ENCODE measurements at regions not wholly inside any gene's neighbourhood (a gene's known extent, or its start where the extent isn't known, plus 50 kb on each side); places are given as distances from the start of the nearest gene placed in this dataset.

DNA sequence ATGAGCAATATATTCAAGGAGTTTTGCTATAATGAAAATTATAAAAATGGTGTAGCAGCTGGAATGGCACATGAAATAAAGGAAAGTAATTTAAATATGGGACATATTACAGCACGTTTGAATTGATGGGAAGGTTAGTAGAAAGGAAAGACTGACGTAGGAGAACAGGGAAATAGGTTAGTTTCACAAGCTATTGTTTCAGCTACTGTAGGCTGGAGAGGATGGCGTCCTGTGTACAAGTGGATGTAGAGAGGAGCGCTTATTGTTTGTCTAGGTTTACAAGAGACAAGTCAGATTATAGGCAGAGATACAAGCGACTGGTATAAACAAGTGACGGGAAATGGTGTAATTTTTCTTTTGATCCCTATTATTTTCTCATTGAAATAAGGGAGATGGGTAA lies 431.2 kb upstream of the PDE3A start:
- no peaks in the 10 kb centered on the region for H3K9me3 ChIP-seq (ENCODE audit: control insufficient read depth in 1 of 2, insufficient read depth in 1 of 2, low read depth in 1 of 2, low read length in 2 of 2)
- TF ChIP-seq RAD21 (IDR thresholded peaks at IDR 0.05; ENCODE audit: low read depth) (no peak), EZH2phosphoT487 (IDR thresholded peaks at IDR 0.05; ENCODE audit: borderline replicate concordance) (no peak), ZNF274 (IDR thresholded peaks at IDR 0.05; ENCODE audit: low read depth, low read length) (no peak), ZBTB33 (IDR thresholded peaks at IDR 0.05; ENCODE audit: extremely low read depth, insufficient replicate concordance, low read length) (no peak)
- H3K27ac ChIP-seq (ENCODE audit: low read depth, low read length) = no peak overlapping the region
- no peak for ATAC-seq
- no TSS peak for BruUV-seq (replicated peaks)
- DNase-seq (ENCODE audit: low read depth, low spot score) = no peak
- no peaks in the 10 kb centered on the region for H3K4me1 ChIP-seq (ENCODE audit: control insufficient read depth in 1 of 2, insufficient read depth in 2 of 2, low read length in 2 of 2)
- no peaks in the 10 kb centered on the region for H3K27me3 ChIP-seq (ENCODE audit: insufficient read depth, low read length)
- intact Hi-C loops (cut with micrococcal nuclease) = no loop called here
- H3K9me2 ChIP-seq (ENCODE audit: insufficient read depth) = no peaks in the 10 kb centered on the region
- H2AFZ ChIP-seq (ENCODE audit: low read depth, low read length, poor library complexity, severe bottlenecking) = no peak overlapping the region
- H3K4me2 ChIP-seq (ENCODE audit: low read length) = no peak overlapping the region
- ChIA-PET POLR2A (no interaction called here), CTCF (no interaction called here), RAD21 (ENCODE audit: low non-redundant PET in 1 of 2, low total read pairs in 2 of 2, uncharacterized antibody in 2 of 2, unreplicated experiment in 2 of 2) (no interaction called here)
- no peaks in the 10 kb centered on the region for H4K20me1 ChIP-seq (ENCODE audit: insufficient read depth)
- H3K4me3 ChIP-seq (replicated peaks in 1 of 2; ENCODE audit: low read depth in 1 of 2, low read length in 2 of 2) = no peak overlapping the region
- H3K9ac ChIP-seq (ENCODE audit: low read length) = no peak overlapping the region
- H3K36me3 ChIP-seq (ENCODE audit: control insufficient read depth in 1 of 2, insufficient read depth in 2 of 2, low read length in 2 of 2) = no peaks in the 10 kb centered on the region
- H3K79me2 ChIP-seq (ENCODE audit: insufficient read depth, low read length) = no peaks in the 10 kb centered on the region

DNA sequence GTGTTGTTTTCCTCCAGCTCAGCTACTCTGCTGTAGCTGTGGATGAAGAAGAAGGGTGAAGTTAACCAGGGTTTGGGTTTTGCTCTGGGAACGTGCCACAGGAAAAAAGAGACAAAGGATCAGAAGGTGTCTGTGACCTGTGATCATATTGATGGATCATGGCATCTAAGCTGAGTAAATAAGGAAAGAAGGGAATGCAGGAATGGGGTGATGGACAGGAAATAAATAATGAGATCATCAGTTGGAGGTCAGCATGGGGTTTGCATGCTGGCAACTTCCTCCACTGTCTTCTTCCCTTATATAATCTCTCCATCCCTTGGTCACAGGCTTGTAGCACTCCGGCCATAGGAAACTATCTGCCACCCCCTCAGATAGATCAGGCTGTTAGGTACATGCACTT lies 430.3 kb upstream of the PDE3A start:
- no peak overlapping the region for H2AFZ ChIP-seq (ENCODE audit: low read depth, low read length, poor library complexity, severe bottlenecking)
- no peak for TF ChIP-seq FOSL1 (IDR thresholded peaks at IDR 0.05; ENCODE audit: low read depth)
- TF ChIP-seq SIN3A (IDR thresholded peaks at IDR 0.05; ENCODE audit: low read depth) = no peak
- TF ChIP-seq SP1 (IDR thresholded peaks at IDR 0.05; ENCODE audit: low read depth) = no peak
- TF ChIP-seq, protein P1, sequence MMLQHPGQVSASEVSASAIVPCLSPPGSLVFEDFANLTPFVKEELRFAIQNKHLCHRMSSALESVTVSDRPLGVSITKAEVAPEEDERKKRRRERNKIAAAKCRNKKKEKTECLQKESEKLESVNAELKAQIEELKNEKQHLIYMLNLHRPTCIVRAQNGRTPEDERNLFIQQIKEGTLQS (IDR thresholded peaks at IDR 0.05) = no peak
- no peak for TF ChIP-seq SRF (IDR thresholded peaks at IDR 0.05; ENCODE audit: low read depth)
- no peak for TF ChIP-seq ELF1 (IDR thresholded peaks at IDR 0.05; ENCODE audit: borderline replicate concordance, low read depth)
- no peak for TF ChIP-seq EZH2 (IDR thresholded peaks at IDR 0.05)
- TF ChIP-seq JUND (IDR thresholded peaks at IDR 0.05) = no peak
- TF ChIP-seq EGR1 (IDR thresholded peaks at IDR 0.05; ENCODE audit: low read depth) = no peak
- TF ChIP-seq RAD21 (IDR thresholded peaks at IDR 0.05; ENCODE audit: low read depth) = no peak
- TF ChIP-seq CBX3 (IDR thresholded peaks at IDR 0.05; ENCODE audit: low read depth) = no peak
- TF ChIP-seq CEBPB (IDR thresholded peaks at IDR 0.05; ENCODE audit: low read depth) = no peak
- TF ChIP-seq ZNF274 (IDR thresholded peaks at IDR 0.05; ENCODE audit: low read depth, low read length) = no peak
- no peak for TF ChIP-seq REST (IDR thresholded peaks at IDR 0.05; ENCODE audit: low read depth)
- POLR2A ChIA-PET = no interaction called here
- no peaks in the 10 kb centered on the region for H3K36me3 ChIP-seq (ENCODE audit: control insufficient read depth in 1 of 2, insufficient read depth in 2 of 2, low read length in 2 of 2)
- CTCF ChIA-PET = no interaction called here
- no peak overlapping the region for H3K4me2 ChIP-seq (ENCODE audit: low read length)
- H3K9me2 ChIP-seq (ENCODE audit: insufficient read depth) = no peaks in the 10 kb centered on the region
- H3K27me3 ChIP-seq (ENCODE audit: insufficient read depth, low read length) = no peaks in the 10 kb centered on the region
- H3K27ac ChIP-seq (ENCODE audit: low read depth, low read length) = no peak overlapping the region
- ATAC-seq = no peak
- no TSS peak for BruUV-seq (replicated peaks)
- H3K4me1 ChIP-seq (ENCODE audit: control insufficient read depth in 1 of 2, insufficient read depth in 2 of 2, low read length in 2 of 2) = no peaks in the 10 kb centered on the region
- no peaks in the 10 kb centered on the region for H4K20me1 ChIP-seq (ENCODE audit: insufficient read depth)
- no peak overlapping the region for H3K4me3 ChIP-seq (replicated peaks in 1 of 2; ENCODE audit: low read depth in 1 of 2, low read length in 2 of 2)
- H3K79me2 ChIP-seq (ENCODE audit: insufficient read depth, low read length) = no peaks in the 10 kb centered on the region
- RAD21 ChIA-PET (ENCODE audit: low non-redundant PET in 1 of 2, low total read pairs in 2 of 2, uncharacterized antibody in 2 of 2, unreplicated experiment in 2 of 2) = no interaction called here
- no peak for DNase-seq (ENCODE audit: low read depth, low spot score)
- H3K9me3 ChIP-seq (ENCODE audit: control insufficient read depth in 1 of 2, insufficient read depth in 1 of 2, low read depth in 1 of 2, low read length in 2 of 2) = no peaks in the 10 kb centered on the region
- H3K9ac ChIP-seq (ENCODE audit: low read length) = no peak overlapping the region
- intact Hi-C loops (cut with micrococcal nuclease) = no loop called here
